ENCODE measurements at regions not wholly inside any gene's neighbourhood (a gene's known extent, or its start where the extent isn't known, plus 50 kb on each side); places are given as distances from the start of the nearest gene placed in this dataset.

DNA sequence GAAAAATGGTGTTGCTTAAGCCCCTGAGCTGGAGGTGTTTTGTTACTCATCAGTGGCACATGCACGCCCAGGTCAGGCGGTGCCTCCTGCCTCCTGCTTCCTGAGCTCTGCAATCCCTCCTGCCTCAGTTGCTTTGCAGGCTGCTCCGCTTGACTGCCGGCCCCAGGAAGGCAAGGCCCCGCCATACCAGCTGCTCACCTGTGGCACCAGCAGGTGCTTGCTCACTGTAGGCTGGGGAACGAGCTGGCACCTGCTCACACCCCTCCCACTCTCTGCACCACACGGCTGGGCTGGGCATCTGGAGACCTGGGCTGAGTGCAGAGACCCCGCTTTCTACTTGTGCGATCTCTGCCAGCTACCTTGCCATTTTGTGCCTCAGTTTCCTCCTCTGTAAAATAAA, 200.2 kb downstream of the RBFOX3 start:
- H3K36me3 Mint-ChIP-seq (ENCODE audit: insufficient read depth in 1 of 3, low read depth in 3 of 3) = no peaks in the 10 kb centered on the region
- Histone ChIP-seq H3K14ac (ENCODE audit: insufficient read depth, low read length) (no peak overlapping the region), H3K23me2 (ENCODE audit: insufficient read length, low read depth, low read length, poor library complexity, severe bottlenecking) (no peaks in the 10 kb centered on the region), H3K79me2 (ENCODE audit: insufficient read depth, low read length) (no peaks in the 10 kb centered on the region), H3K9me3 (ENCODE audit: control insufficient read depth, low read depth, low read length) (no peaks in the 10 kb centered on the region), H2BK5ac (ENCODE audit: insufficient read length, low read length) (no peak overlapping the region), H2AFZ (ENCODE audit: low read length) (no peak overlapping the region), H4K8ac (replicated peaks; ENCODE audit: insufficient read length, low read depth, low read length) (no peak overlapping the region), H3K27ac (ENCODE audit: insufficient read length, low read depth, low read length) (no peak overlapping the region), H4K5ac (ENCODE audit: insufficient read length, low read depth, low read length) (no peak overlapping the region), H2BK20ac (ENCODE audit: low read depth, low read length, poor library complexity, severe bottlenecking) (no peak overlapping the region), H3K9ac (ENCODE audit: extremely low read depth, insufficient read length, low read length) (no peak overlapping the region), H3K79me1 (ENCODE audit: insufficient read depth, low read depth, low read length, poor library complexity, severe bottlenecking) (no peaks in the 10 kb centered on the region), H2AK5ac (ENCODE audit: insufficient read length, low read length) (no peak overlapping the region), H4K91ac (ENCODE audit: insufficient read length, low read depth, low read length) (no peak overlapping the region), H2BK120ac (ENCODE audit: low read depth, low read length, poor library complexity, severe bottlenecking) (no peak overlapping the region), H3K56ac (ENCODE audit: insufficient read length, low read depth, low read length) (no peak overlapping the region), H3K23ac (ENCODE audit: insufficient read length, low read depth, low read length) (no peak overlapping the region), H2BK12ac (ENCODE audit: insufficient read length, low read depth, low read length) (no peak overlapping the region), H3K18ac (ENCODE audit: insufficient read length, low read depth, low read length) (no peak overlapping the region), H3K4ac (ENCODE audit: low read depth, low read length) (no peak overlapping the region), H2BK15ac (ENCODE audit: low read depth, low read length) (no peak overlapping the region), H3T11ph (ENCODE audit: low read length) (no peak overlapping the region), H4K20me1 (ENCODE audit: control insufficient read depth, insufficient read depth, insufficient read length) (no peaks in the 10 kb centered on the region), H3K4me2 (ENCODE audit: insufficient read depth, insufficient read length, low read length) (no peak overlapping the region), H3K27me3 (ENCODE audit: insufficient read depth, low read length) (no peaks in the 10 kb centered on the region; the same call in 1 of the 2 replicates), H3K4me1 (ENCODE audit: insufficient read depth, low read length) (no peaks in the 10 kb centered on the region)
- DNase-seq = no peak
- no CpG with 5 or more reads among the region's 9 CpGs for WGBS (ENCODE audit: extremely low coverage, insufficient read length, low lambda C conversion rate)
- no peaks in the 10 kb centered on the region; a peak in 1 of 5 replicates for H3K9me3 Mint-ChIP-seq
- peaks cover 32% of the 10 kb centered on the region for H3K27me3 Mint-ChIP-seq (ENCODE audit: low read depth)
- no peak overlapping the region for H3K27ac Mint-ChIP-seq
- H3K4me1 Mint-ChIP-seq = peaks cover 16 to 18% of the 10 kb centered on the region in 2 experiments
- TF ChIP-seq, protein P1, sequence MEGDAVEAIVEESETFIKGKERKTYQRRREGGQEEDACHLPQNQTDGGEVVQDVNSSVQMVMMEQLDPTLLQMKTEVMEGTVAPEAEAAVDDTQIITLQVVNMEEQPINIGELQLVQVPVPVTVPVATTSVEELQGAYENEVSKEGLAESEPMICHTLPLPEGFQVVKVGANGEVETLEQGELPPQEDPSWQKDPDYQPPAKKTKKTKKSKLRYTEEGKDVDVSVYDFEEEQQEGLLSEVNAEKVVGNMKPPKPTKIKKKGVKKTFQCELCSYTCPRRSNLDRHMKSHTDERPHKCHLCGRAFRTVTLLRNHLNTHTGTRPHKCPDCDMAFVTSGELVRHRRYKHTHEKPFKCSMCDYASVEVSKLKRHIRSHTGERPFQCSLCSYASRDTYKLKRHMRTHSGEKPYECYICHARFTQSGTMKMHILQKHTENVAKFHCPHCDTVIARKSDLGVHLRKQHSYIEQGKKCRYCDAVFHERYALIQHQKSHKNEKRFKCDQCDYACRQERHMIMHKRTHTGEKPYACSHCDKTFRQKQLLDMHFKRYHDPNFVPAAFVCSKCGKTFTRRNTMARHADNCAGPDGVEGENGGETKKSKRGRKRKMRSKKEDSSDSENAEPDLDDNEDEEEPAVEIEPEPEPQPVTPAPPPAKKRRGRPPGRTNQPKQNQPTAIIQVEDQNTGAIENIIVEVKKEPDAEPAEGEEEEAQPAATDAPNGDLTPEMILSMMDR (conservative IDR thresholded peaks at IDR 0.05) = no peak
- H3K4me3 Mint-ChIP-seq = no peak overlapping the region

All from H9 (cell line).